ENCODE measurements at regions not wholly inside any gene's neighbourhood (a gene's known extent, or its start where the extent isn't known, plus 50 kb on each side); places are given as distances from the start of the nearest gene placed in this dataset.

- no peak for DNase-seq (ENCODE audit: low read depth)
Observed at GRCh38 chr10:83577421-83577820, 561.9 kb upstream of the GHITM start.

- no peak for DNase-seq (ENCODE audit: low read depth)
Observed at GRCh38 chr10:83580373-83581012, 558.8 kb upstream of the GHITM start.

DNA sequence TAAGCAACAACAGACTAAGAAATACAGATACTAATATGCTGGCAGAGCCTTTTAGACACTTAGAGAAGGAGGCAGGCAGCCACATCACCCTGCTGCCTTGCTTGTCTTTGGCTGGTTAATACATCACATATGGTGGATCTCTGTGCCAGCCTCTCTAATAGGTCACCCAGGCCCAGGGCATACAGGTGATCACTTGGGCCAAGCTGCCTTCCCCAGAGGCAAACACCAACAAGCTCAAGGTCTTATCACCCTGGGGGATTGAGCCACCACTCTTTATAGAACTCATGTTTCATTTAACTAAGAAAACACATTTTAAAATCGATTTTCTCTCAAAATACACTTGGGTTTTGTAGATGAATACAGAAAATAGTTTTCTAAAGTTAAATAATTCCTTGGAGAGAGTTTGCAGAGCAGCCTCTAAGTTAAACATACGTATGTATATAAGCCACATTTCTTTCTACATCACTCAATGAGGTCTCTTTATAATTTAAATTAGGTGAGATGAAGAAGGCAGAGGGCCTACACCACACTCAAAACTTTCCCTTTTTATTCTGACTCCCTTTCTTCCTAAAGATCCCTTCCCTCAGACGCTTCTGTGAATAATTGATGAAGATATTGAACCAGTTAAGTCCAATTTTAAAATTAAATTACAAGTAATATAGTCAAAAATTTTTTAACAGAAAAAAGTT is 556.8 kb upstream of the GHITM start:
- no peak for DNase-seq (ENCODE audit: low read depth)

GRCh38 chr10:83585686-83586085 is 553.6 kb upstream of the GHITM start:
- no peak for DNase-seq (ENCODE audit: low read depth)

- DNase-seq (ENCODE audit: low read depth) = no peak
Observed at GRCh38 chr10:83592337-83592935, 546.9 kb upstream of the GHITM start.

- DNase-seq (ENCODE audit: low read depth) = no peak
Observed at GRCh38 chr10:83603708-83604107, 535.6 kb upstream of the GHITM start.

DNA sequence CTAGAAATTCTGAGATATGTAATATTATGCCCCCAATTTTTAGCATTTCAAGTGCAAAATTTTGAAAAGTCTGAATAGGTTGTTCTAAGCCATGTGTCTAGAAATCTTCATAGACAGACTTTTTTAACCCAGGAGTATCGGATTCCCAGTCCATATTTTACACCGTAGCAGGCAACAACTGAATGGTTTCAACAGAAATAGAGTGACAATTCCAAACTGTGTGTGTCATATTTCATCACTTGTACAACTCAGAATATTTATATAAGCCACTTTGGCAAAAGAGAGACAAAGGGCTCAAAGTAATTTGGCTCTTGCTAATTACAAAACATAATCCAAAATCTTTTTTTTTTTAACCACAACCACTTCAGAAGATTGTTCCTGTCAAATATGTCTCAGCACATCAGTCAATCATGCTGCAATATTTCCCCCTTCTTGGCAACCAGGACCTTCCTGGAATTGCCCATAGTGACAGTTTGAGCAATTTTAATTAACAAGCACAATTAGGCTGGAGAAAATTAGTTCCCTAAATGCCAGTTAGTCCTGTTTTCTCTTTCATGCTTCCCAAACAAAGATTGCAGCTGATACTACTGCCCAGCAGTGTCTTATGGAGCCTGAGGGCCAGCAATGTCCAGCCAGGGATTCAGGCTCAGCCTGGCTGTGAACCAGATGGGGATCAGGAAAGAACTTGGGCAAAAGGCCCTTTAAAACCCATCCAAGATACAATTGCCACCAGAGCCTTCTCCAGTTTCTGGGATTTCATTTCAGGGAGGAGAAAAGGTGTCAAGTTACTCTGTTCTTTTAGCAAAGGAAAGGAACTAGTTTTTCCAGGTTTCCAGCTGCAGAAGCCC is 533.3 kb upstream of the GHITM start:
- DNase-seq (ENCODE audit: low read depth) = no peak

GRCh38 chr10:83607959-83608745 is 531.2 kb upstream of the GHITM start:
- DNase-seq (ENCODE audit: low read depth) = no peak

- no peak for DNase-seq (ENCODE audit: low read depth)
Observed at GRCh38 chr10:83612050-83612449, 527.3 kb upstream of the GHITM start.

- no peak for DNase-seq (ENCODE audit: low read depth)
Observed at GRCh38 chr10:83612746-83613145, 526.6 kb upstream of the GHITM start.

GRCh38 chr10:83617172-83617571 is 522.1 kb upstream of the GHITM start:
- DNase-seq (ENCODE audit: low read depth) = no peak

DNA sequence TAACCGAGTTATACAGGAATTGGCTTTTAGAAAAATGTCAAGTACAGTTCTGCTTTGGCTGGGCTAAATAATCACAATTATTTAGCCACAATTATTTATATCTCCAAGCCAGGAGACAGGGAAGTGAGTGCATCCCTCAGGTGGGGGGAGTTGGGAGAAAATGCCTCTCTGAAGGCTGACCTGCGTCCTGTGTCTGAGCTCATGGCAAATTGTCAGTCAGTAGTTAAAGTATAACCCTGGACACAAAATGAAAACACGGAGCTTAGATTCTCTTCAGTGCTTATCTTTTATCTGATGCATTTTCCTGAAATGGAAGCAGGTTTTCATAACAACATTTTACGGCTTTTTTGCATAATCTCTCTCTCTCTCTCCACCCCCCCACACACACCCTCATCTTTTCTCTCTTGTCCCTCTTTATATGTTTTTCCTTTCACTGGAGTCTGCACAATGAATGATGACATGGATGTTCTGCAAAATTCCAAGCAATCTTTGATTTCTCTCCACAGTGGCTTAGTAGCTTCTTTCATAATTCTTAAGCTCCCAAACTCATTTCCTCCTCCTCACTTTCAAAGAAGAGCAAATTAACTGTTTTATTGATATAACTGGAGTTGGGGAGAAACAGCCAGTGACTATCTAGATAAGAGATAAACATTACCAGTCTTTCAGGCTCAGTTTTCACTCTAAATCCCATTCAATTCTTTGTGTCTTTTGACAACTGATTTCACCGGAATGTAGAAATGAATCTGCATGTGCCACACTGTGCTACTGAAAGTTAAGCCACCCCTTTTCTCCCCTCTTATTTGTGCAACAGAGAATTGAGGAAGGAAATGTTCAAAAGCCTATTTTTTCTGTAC is 521.4 kb upstream of the GHITM start:
- DNase-seq (ENCODE audit: low read depth) = no peak

GRCh38 chr10:83625831-83626360 is 513.4 kb upstream of the GHITM start:
- DNase-seq (ENCODE audit: low read depth) = no peak

DNA sequence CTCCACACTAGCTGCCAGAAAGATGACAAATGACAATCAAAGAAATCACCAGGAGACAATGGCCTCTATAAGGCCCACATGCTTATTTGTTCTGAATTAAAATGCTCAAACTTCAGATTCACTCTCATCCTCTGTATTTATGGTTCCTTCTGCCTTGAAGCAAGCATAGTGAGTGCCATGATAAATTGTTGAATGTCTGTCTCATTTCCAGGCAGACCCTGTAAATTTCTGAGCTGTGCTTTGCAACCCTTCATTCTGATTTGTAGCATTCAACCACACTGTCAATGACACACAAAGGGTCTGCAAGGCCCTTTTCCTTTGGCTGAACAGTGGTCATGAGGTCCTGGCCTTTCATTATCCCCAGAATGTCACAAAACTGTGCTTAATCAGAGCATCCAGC is 506.6 kb upstream of the GHITM start:
- no peak for DNase-seq (ENCODE audit: low read depth)

- no peak for DNase-seq (ENCODE audit: low read depth)
Observed at GRCh38 chr10:83633547-83633946, 505.8 kb upstream of the GHITM start.

DNA sequence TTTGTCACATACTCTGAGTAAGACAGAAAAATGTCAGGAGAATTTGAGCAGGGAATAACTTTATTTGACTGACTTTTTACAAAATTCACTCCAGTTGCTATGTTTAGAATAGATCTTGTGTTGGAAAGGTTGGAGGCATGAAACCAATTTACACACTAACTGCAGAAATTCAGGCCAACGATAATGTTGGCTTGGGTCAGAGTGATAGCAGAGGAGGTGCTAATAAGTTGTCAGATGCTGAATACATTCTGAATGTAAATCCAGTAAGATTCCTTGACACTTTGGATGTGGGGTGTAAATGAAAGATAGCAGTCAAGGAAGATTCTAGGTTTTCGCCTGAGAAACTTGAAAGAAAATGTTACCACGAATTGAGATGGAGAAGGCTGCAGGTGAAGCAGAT is 502.5 kb upstream of the GHITM start:
- DNase-seq (ENCODE audit: low read depth) = no peak

GRCh38 chr10:83647526-83647925 is 491.8 kb upstream of the GHITM start:
- DNase-seq (ENCODE audit: low read depth) = no peak

- no peak for DNase-seq (ENCODE audit: low read depth)
Observed at GRCh38 chr10:83648201-83648600, 491.1 kb upstream of the GHITM start.

GRCh38 chr10:83649471-83649870 is 489.8 kb upstream of the GHITM start:
- DNase-seq (ENCODE audit: low read depth) = no peak

- DNase-seq (ENCODE audit: low read depth) = no peak
Observed at GRCh38 chr10:83654689-83655088, 484.6 kb upstream of the GHITM start.
